Kidney epithelial cell (primary cell): ENCODE measurements at regions not wholly inside any gene's neighbourhood (a gene's known extent, or its start where the extent isn't known, plus 50 kb on each side); places are given as distances from the start of the nearest gene placed in this dataset.

ENCODE experiments used
- DNase-seq: peaks from one replicate; pipeline ENCODE4 v3.0.0-alpha.2; 2010; ENCODE audit warnings: low read depth
- H3K27me3 ChIP-seq: 2 replicates; pipeline ENCODE4 v1.6.0; 2011; ENCODE audit warnings: low read length; ENCODE audit not compliant: control insufficient read depth, insufficient read depth
- H3K36me3 ChIP-seq: 2 replicates; pipeline ENCODE4 v1.5.1; 2011; ENCODE audit warnings: low read length; ENCODE audit not compliant: control insufficient read depth, insufficient read depth
- H3K4me3 ChIP-seq: 2 replicates; pipeline ENCODE4 v1.5.1; 2011; ENCODE audit warnings: low read depth, mild to moderate bottlenecking, control low read depth, low read length
- CTCF ChIP-seq: IDR thresholded peaks from 2 replicates; pipeline ENCODE4 v1.5.1; 2011; ENCODE audit warnings: mild to moderate bottlenecking, moderate library complexity, low read length, control low read depth, inconsistent platforms; ENCODE audit not compliant: insufficient read depth, poor library complexity, severe bottlenecking

DNA sequence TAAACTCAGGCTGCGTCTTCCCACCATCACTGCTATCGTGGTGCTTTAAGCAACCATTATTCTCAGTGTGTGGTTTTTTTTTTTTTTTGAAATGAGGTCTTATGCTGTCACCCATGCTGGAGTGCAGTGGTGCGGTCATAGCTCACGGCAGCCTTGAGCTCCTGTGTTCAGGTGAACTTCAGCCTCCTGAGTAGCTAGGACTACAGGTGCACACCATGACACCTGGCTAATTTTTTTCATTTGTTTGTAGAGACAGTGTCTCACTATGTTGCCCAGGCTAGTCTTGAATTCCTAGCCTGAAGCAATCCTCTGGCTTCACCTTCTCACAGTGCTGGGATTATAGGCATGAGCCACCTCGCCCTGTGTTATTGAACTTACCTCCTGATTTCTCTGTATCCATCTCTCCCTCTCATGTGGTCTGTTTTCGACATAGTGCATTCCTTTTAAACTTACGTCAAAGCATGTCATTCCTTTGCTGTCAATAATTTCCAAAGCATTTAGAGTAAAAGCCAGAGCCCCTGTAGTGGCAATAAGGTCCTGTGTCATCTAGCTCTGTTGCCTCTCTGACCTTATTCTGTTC, 255.5 kb downstream of the SNAPC1 start:
- DNase-seq: no peak
- no peak overlapping the region for H3K4me3 ChIP-seq
- no peaks in the 10 kb centered on the region for H3K36me3 ChIP-seq
- no peak for TF ChIP-seq CTCF
- H3K27me3 ChIP-seq: no peaks in the 10 kb centered on the region

DNA sequence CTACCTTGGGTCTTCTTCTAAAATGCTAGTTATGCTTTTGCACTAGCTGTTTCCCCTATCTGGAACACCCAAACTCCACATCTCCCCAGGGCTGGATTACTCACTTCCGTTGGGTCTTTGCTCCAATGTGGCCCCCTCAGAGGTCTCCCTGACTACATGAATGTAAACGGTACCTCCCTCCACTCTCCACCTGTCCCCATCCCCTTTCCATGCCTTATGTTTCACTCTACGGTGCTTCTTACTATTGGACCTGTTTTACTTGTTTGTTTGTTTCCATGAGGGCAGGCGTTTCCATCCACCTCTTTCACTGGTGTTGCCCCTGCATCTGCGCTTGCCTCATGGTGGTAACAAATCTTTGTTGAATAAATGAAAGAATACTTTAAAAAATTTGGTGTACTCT, 256.4 kb downstream of the SNAPC1 start:
- no peak for TF ChIP-seq CTCF
- Histone ChIP-seq H3K36me3 (no peaks in the 10 kb centered on the region), H3K4me3 (no peak overlapping the region), H3K27me3 (no peaks in the 10 kb centered on the region)
- no peak for DNase-seq

GRCh38 chr14:62027958-62028357, 265.7 kb downstream of the SNAPC1 start:
- no peak for DNase-seq
- Histone ChIP-seq H3K27me3 (no peaks in the 10 kb centered on the region), H3K36me3 (no peaks in the 10 kb centered on the region), H3K4me3 (no peak overlapping the region)
- TF ChIP-seq CTCF: no peak

DNA sequence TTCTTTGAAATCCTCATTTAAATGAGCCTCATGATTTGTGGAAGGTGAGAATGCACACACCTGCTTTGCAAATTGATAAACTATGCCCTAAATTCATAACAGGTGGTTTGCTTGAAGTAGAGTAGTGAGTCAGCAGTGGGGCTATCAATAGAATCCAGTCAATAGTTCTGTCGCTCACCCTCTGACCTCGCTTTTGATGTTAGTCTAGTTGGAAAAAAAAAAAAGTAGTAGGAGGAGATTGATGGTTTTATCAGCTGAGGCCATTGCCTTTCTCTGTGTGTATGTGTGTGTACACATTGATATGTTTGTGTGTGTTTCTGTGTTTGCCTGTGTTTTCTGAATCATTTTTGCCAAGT, 267.3 kb downstream of the SNAPC1 start:
- no peak for DNase-seq
- TF ChIP-seq CTCF: no peak

GRCh38 chr14:62030387-62030786, 268.2 kb downstream of the SNAPC1 start:
- Histone ChIP-seq H3K4me3 (no peak overlapping the region), H3K36me3 (no peaks in the 10 kb centered on the region), H3K27me3 (no peaks in the 10 kb centered on the region)
- no peak for DNase-seq
- TF ChIP-seq CTCF: no peak

More for the DNA sequence above, 267.3 kb downstream of the SNAPC1 start:
- no peaks in the 10 kb centered on the region for H3K36me3 ChIP-seq
- H3K27me3 ChIP-seq: no peaks in the 10 kb centered on the region
- no peak overlapping the region for H3K4me3 ChIP-seq

GRCh38 chr14:62031504-62031903, 269.3 kb downstream of the SNAPC1 start:
- DNase-seq: no peak
- no peak overlapping the region for H3K4me3 ChIP-seq
- no peaks in the 10 kb centered on the region for H3K27me3 ChIP-seq
- H3K36me3 ChIP-seq: no peaks in the 10 kb centered on the region
- no peak for TF ChIP-seq CTCF
